ENCODE measurements at regions not wholly inside any gene's neighbourhood (a gene's known extent, or its start where the extent isn't known, plus 50 kb on each side); places are given as distances from the start of the nearest gene placed in this dataset.

- Mint-ChIP-seq H3K4me1 (ENCODE audit: low read depth) (peaks cover 42% of the 10 kb centered on the region), H3K4me3 (peak overlapping the region in 1 of 2 donors; percentile 16), H3K27me3 (ENCODE audit: low read depth) (peaks cover 23% of the 10 kb centered on the region), H3K36me3 (ENCODE audit: insufficient read depth in 2 of 2) (peaks cover 1 to 7% of the 10 kb centered on the region in 2 donors), H3K27ac (peak overlapping the region; percentile 13), H3K9me3 (peaks cover 5% of the 10 kb centered on the region in 2 donors)
- ATAC-seq (replicated peaks in 1 of 2) (peak in 1 of 2 donors; percentile 40), DNase-seq (no peak)
Observed at GRCh38 chr3:102224171-102224570, 210.6 kb upstream of the ZPLD1 start.

GRCh38 chr3:102225005-102225404 is 209.8 kb upstream of the ZPLD1 start:
- peaks cover 3% of the 10 kb centered on the region in 2 donors for H3K9me3 Mint-ChIP-seq
- H3K36me3 Mint-ChIP-seq (ENCODE audit: insufficient read depth in 2 of 2): peaks cover 1 to 6% of the 10 kb centered on the region in 2 donors
- DNase-seq (no peak), ATAC-seq (replicated peaks in 1 of 2) (no peak)
- peaks cover 23% of the 10 kb centered on the region for H3K27me3 Mint-ChIP-seq (ENCODE audit: low read depth)
- H3K4me3 Mint-ChIP-seq: no peak overlapping the region
- H3K4me1 Mint-ChIP-seq (ENCODE audit: low read depth): peaks cover 51% of the 10 kb centered on the region
- no peak overlapping the region for H3K27ac Mint-ChIP-seq

GRCh38 chr3:102225407-102226132 is 209.2 kb upstream of the ZPLD1 start:
- peaks cover 55% of the 10 kb centered on the region for H3K4me1 Mint-ChIP-seq (ENCODE audit: low read depth)
- peaks cover 1 to 4% of the 10 kb centered on the region in 2 donors for H3K36me3 Mint-ChIP-seq (ENCODE audit: insufficient read depth in 2 of 2)
- H3K9me3 Mint-ChIP-seq: peaks cover 0 to 2% of the 10 kb centered on the region in 2 donors
- peak overlapping the region; percentile 66 for H3K27ac Mint-ChIP-seq
- H3K4me3 Mint-ChIP-seq: no peak overlapping the region
- no peak for DNase-seq
- peaks cover 23% of the 10 kb centered on the region for H3K27me3 Mint-ChIP-seq (ENCODE audit: low read depth)
- ATAC-seq (replicated peaks in 1 of 2): no peak

GRCh38 chr3:102226463-102226862 is 208.4 kb upstream of the ZPLD1 start:
- Mint-ChIP-seq H3K9me3 (peaks cover 0 to 2% of the 10 kb centered on the region in 2 donors), H3K36me3 (ENCODE audit: insufficient read depth in 2 of 2) (peaks cover 0 to 4% of the 10 kb centered on the region in 2 donors), H3K4me1 (ENCODE audit: low read depth) (peaks cover 55% of the 10 kb centered on the region), H3K27ac (no peak overlapping the region), H3K27me3 (ENCODE audit: low read depth) (peaks cover 28% of the 10 kb centered on the region), H3K4me3 (no peak overlapping the region)
- DNase-seq (no peak), ATAC-seq (replicated peaks in 1 of 2) (peak; percentile 6 to 41)

- Mint-ChIP-seq H3K27ac (no peak overlapping the region), H3K36me3 (ENCODE audit: insufficient read depth in 2 of 2) (no peaks in the 10 kb centered on the region)
- ATAC-seq (replicated peaks in 1 of 2): peak; percentile 64 to 76
Observed at GRCh38 chr3:102229062-102229655, 205.7 kb upstream of the ZPLD1 start.

GRCh38 chr3:102230057-102230456 is 204.8 kb upstream of the ZPLD1 start:
- DNase-seq: no peak
- H3K27ac Mint-ChIP-seq: peak overlapping the region; percentile 85

More at GRCh38 chr3:102229062-102229655, 205.7 kb upstream of the ZPLD1 start:
- Mint-ChIP-seq H3K4me1 (ENCODE audit: low read depth) (peaks cover 31% of the 10 kb centered on the region), H3K9me3 (no peaks in the 10 kb centered on the region), H3K27me3 (ENCODE audit: low read depth) (peaks cover 28% of the 10 kb centered on the region), H3K4me3 (no peak overlapping the region)
- DNase-seq: peak; percentile 73 to 81

GRCh38 chr3:102233881-102234280 is 200.9 kb upstream of the ZPLD1 start:
- peaks cover 14% of the 10 kb centered on the region for H3K4me1 Mint-ChIP-seq (ENCODE audit: low read depth)
- DNase-seq (no peak), ATAC-seq (replicated peaks in 1 of 2) (no peak)
- no peak overlapping the region for H3K4me3 Mint-ChIP-seq
- H3K27me3 Mint-ChIP-seq (ENCODE audit: low read depth): peaks cover 5% of the 10 kb centered on the region
- H3K9me3 Mint-ChIP-seq: no peaks in the 10 kb centered on the region
- H3K27ac Mint-ChIP-seq: no peak overlapping the region
- H3K36me3 Mint-ChIP-seq (ENCODE audit: insufficient read depth in 2 of 2): no peaks in the 10 kb centered on the region

More at GRCh38 chr3:102230057-102230456, 204.8 kb upstream of the ZPLD1 start:
- Mint-ChIP-seq H3K4me1 (ENCODE audit: low read depth) (peaks cover 22% of the 10 kb centered on the region), H3K9me3 (no peaks in the 10 kb centered on the region), H3K36me3 (ENCODE audit: insufficient read depth in 2 of 2) (no peaks in the 10 kb centered on the region), H3K4me3 (peak overlapping the region in 1 of 2 donors; percentile 19), H3K27me3 (ENCODE audit: low read depth) (peaks cover 28% of the 10 kb centered on the region)
- peak; percentile 42 to 58 for ATAC-seq (replicated peaks in 1 of 2)

- no peaks in the 10 kb centered on the region for H3K36me3 Mint-ChIP-seq (ENCODE audit: insufficient read depth in 2 of 2)
- no peaks in the 10 kb centered on the region for H3K9me3 Mint-ChIP-seq
- peaks cover 5% of the 10 kb centered on the region for H3K27me3 Mint-ChIP-seq (ENCODE audit: low read depth)
- H3K4me3 Mint-ChIP-seq: no peak overlapping the region
- DNase-seq (peak in 1 of 2 donors; percentile 50), ATAC-seq (replicated peaks in 1 of 2) (no peak)
- no peaks in the 10 kb centered on the region for H3K4me1 Mint-ChIP-seq (ENCODE audit: low read depth)
- H3K27ac Mint-ChIP-seq: no peak overlapping the region
Observed at GRCh38 chr3:102235679-102236078, 199.1 kb upstream of the ZPLD1 start.

- Mint-ChIP-seq H3K4me3 (no peak overlapping the region), H3K27me3 (ENCODE audit: low read depth) (no peaks in the 10 kb centered on the region), H3K27ac (no peak overlapping the region), H3K36me3 (ENCODE audit: insufficient read depth in 2 of 2) (no peaks in the 10 kb centered on the region), H3K9me3 (no peaks in the 10 kb centered on the region), H3K4me1 (ENCODE audit: low read depth) (no peaks in the 10 kb centered on the region)
- no peak for DNase-seq
- no peak for ATAC-seq (replicated peaks in 1 of 2)
Observed at GRCh38 chr3:102237181-102237580, 197.6 kb upstream of the ZPLD1 start.

GRCh38 chr3:102237838-102238237 is 197.0 kb upstream of the ZPLD1 start:
- H3K36me3 Mint-ChIP-seq (ENCODE audit: insufficient read depth in 2 of 2): no peaks in the 10 kb centered on the region
- no peaks in the 10 kb centered on the region for H3K9me3 Mint-ChIP-seq
- H3K4me1 Mint-ChIP-seq (ENCODE audit: low read depth): no peaks in the 10 kb centered on the region
- no peak overlapping the region for H3K4me3 Mint-ChIP-seq
- no peak overlapping the region for H3K27ac Mint-ChIP-seq
- no peak for DNase-seq
- no peak for ATAC-seq (replicated peaks in 1 of 2)
- H3K27me3 Mint-ChIP-seq (ENCODE audit: low read depth): peaks cover 6% of the 10 kb centered on the region

- no peak for DNase-seq
- Mint-ChIP-seq H3K9me3 (no peaks in the 10 kb centered on the region), H3K27me3 (ENCODE audit: low read depth) (peaks cover 6% of the 10 kb centered on the region), H3K27ac (no peak overlapping the region), H3K4me1 (ENCODE audit: low read depth) (no peaks in the 10 kb centered on the region), H3K4me3 (no peak overlapping the region), H3K36me3 (ENCODE audit: insufficient read depth in 2 of 2) (no peaks in the 10 kb centered on the region)
- peak in 1 of 2 donors; percentile 33 for ATAC-seq (replicated peaks in 1 of 2)
Observed at GRCh38 chr3:102238362-102238761, 196.5 kb upstream of the ZPLD1 start.

GRCh38 chr3:102240720-102241119 is 194.1 kb upstream of the ZPLD1 start:
- H3K4me1 Mint-ChIP-seq (ENCODE audit: low read depth): no peaks in the 10 kb centered on the region
- H3K4me3 Mint-ChIP-seq: no peak overlapping the region
- ATAC-seq (replicated peaks in 1 of 2) (no peak), DNase-seq (no peak)
- no peaks in the 10 kb centered on the region for H3K9me3 Mint-ChIP-seq
- peaks cover 6% of the 10 kb centered on the region for H3K27me3 Mint-ChIP-seq (ENCODE audit: low read depth)
- H3K27ac Mint-ChIP-seq: no peak overlapping the region
- no peaks in the 10 kb centered on the region for H3K36me3 Mint-ChIP-seq (ENCODE audit: insufficient read depth in 2 of 2)

GRCh38 chr3:102248981-102249705 is 185.7 kb upstream of the ZPLD1 start:
- H3K4me3 Mint-ChIP-seq: no peak overlapping the region
- H3K27me3 Mint-ChIP-seq (ENCODE audit: low read depth): no peaks in the 10 kb centered on the region
- H3K4me1 Mint-ChIP-seq (ENCODE audit: low read depth): no peaks in the 10 kb centered on the region
- H3K36me3 Mint-ChIP-seq (ENCODE audit: insufficient read depth in 2 of 2): no peaks in the 10 kb centered on the region
- H3K9me3 Mint-ChIP-seq: no peaks in the 10 kb centered on the region
- no peak for DNase-seq
- ATAC-seq (replicated peaks in 1 of 2): no peak
- H3K27ac Mint-ChIP-seq: no peak overlapping the region
